HG03064 (cell line): ENCODE measurements at regions not wholly inside any gene's neighbourhood (a gene's known extent, or its start where the extent isn't known, plus 50 kb on each side); places are given as distances from the start of the nearest gene placed in this dataset.
"Not testable (repeated sequence)": the region's sequence is repeated elsewhere in the genome, so short reads cannot be mapped to it uniquely, and the experiment has no call there.

Source experiments
- ATAC-seq: cut with Tn5 transposase; IDR thresholded peaks from one replicate; pipeline ENCODE4 v1.9.1; 2021; ENCODE audit warnings: low read depth; ENCODE audit not compliant: unreplicated experiment

DNA sequence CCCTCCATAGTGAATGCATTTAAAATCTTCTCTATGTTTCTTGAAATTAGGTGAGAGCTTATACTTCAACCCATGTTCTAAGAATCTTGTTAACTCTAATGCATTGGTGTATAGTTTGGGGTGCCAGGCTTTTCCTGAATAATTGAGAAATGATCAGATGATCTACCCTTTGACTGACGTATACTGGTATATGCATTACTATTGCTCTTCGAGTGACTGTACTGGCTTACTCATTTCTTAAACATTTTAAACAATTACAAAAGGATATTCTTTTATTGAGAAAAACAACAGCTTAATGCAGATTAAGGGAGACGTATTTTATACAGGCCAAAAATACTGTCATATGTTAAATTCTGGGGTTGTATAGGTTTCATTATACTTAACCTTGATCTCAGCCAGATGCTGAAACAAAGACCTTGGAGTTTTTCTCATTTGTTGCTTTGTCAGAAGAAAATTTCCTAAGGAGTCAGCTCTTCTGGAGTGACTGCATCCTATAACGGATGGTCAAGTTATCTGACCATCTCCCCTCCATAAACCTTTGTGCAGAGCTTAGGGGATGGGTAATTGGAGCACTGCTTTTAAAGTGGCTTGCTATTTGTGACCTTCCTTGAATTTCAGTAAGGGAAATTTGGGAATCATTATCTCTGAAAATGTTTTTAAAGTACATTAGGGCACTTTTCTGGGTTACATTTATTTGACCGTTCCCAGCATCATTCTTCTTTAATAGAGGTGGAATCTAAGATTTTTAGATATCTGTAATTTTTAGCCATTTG is 507.6 kb downstream of the PCNX1 start:
- ATAC-seq = no peak

DNA sequence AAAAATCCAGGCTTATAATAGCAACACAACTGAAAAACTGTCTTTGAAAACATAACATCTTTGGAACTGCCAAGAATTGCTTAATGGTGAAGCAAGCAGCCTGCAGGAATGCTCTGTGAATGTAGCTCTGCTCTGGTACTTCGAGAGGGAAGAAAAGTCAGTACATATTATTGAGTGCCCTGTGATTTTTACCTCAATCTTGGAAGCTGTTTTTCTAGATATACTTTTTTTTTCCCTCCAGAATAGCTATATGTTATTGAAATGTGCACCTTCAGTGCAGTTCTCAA is 508.1 kb downstream of the PCNX1 start:
- ATAC-seq = no peak

DNA sequence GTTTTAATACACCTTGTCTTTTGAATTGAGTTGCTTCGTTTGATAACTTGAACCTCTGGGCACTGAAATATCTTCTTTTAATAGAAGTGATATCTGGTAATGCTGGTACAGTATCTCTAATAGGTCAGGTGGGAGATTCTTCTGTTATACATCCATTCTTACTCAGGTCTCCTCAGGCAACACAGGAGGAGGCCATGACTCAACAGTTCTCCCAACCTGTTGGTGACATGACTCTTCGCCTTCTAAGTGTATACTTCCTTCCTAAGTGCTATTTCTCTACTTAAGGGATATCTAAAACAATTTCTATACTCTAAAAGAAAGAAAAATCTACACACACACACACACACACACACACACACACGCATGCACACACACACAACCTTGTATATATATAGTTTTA is 509.1 kb downstream of the PCNX1 start:
- no peak for ATAC-seq

DNA sequence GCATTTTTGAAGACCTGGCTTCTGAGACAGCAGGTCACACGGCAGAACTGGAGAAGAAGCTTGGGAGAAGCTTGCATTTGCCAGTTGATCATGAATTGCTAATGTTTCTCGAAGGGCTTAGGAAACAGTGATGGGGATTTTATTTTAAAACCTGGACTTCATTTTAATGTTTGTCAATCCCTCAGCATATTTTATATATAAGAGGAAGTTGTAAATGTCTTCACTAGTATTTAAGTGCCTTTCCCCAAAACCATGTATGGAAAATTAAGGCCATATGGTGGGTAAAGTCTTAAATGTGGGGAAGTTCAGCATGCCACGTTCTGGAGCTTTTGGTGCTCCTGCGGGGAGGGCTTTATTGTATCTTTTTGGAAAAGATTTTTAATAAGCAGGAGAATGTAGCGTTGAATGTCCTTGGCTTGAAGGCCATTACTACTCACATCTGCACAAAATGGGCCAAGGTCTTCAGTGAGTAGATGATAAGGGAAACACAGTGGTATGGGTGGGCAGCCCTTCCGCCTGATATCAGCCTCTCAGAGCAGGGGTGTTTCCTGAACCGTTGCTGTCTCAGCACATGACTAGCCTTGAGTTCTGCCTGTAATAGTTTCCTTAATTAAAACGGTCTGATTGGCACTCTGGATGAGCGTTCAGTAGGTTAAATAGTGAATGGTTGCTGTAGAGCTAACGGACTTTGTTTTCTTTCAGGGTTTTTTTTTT is 511.4 kb downstream of the PCNX1 start:
- no peak for ATAC-seq

DNA sequence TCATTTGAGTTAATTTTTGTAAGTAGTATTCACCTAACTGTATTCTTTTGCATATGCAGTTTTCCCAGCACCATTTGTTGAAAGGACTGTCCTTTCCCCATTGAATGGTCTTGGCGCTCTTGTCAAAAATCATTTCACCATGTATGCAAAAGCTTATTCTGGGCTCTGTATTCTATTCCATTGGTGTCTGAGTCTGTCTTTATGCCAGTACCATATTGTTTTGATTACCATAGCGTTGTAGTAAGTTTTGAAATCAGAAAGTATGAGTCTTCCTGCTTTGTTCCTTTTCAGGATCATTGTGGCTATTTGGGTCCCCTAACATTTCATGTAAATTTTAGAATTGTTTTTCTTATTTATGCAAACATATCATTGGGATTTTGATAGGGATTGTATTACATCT is 508.7 kb upstream of the RGS6 start:
- no peak for ATAC-seq

DNA sequence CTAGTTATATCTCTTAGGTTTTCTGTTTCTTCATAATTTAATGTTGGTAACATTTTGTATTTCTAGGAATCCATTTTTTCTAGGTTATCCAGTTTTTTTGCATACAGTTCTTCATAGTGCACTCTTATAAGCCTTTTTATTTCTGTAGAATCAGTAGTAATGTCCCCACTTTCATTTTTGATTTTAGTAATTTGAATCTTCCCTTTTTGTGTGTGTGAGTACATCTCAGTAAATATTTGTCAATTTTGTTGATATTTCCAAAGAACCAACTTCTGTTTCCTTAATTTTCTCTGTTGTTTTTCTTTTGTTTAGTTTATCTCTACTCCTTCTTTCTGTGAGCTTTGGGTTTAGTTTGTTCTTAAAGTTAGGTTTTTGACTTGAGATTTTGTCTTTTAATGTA is 507.3 kb upstream of the RGS6 start:
- ATAC-seq = no peak

DNA sequence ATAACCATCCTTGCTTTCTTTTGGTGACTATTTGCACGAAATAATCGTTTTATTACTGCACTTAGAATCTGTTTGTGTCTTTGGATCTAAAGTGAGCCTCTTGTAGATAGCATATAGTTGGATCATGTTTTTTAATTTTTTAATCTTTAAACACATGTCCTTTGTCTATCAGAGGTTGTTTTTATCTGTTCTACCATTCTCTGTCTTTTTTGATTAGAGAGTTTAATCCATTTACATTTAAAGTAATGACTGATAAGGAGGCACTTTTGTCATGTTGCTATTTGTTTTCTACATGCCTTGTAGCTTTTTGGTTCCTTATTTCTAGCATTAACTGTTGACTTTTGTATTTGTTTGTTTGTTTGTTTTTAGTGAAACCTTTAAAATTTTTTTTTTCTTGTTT is 506.2 kb upstream of the RGS6 start:
- no peak for ATAC-seq

DNA sequence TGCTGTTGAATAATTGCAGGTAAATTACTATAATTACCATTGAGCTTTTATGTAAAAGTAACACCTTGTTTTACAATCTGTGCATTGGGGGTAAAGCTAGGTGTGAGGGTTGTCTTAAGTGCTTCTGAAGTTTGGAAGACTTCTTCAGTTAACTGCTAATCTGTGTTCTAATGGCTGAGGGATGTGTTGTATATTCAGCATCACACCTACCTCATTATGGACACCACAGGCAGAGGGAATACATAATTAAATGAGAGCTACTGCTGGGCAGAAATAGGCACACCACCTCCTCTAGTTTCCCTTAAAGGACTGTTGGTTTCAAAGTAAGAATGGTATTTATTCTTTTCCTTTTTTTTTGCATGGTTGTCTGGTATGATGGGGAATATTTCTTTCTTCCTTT is 502.3 kb upstream of the RGS6 start:
- ATAC-seq = no peak

DNA sequence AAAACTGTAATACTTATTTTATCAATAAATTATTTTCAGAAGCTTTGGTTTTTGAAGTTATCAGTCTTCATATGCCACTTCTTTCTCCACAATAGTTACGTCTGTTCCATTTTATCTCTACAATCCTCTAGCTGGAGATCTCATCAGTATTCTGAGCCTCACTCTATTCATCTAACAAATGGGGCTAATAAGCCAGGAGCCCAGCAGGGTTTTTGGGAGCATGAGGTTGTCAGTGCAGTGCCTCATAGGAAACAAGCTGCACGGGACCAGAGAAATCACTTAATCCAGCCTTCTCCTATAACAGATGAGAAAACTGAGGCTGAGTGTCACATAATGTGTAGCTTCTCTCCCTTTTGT is 501.9 kb upstream of the RGS6 start:
- ATAC-seq = no peak

DNA sequence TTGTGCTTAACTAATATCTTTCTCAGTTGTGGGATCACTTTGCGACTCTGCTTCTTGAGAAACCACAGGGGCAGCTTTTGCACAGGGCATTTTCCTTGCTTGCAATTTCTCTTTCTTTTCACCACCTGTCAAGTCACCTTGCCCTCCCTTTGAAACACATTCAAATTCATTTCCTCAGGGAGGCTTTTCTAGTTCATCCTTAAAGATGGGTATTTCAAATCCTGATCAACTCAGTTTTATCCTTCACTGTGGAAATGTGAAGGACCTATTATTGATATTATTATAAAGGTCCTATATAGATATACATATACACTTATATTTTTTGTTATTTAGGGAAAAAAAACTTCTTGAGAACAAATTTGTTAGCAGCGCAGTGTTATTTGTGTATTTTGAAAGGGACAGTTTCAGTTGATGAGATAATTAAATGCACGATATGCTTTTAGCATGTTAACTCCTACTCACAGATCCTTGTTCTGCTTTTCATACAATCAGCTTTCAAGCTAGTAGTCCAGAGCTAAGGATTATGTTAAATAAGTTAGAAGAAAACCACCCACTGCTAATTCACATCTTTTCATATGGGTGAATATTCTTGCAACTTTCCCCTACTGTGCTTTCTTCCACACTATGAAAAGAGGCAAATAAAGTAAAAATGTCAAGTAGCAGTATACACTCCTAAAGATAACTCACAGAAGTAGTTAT is 501.4 kb upstream of the RGS6 start:
- no peak for ATAC-seq

DNA sequence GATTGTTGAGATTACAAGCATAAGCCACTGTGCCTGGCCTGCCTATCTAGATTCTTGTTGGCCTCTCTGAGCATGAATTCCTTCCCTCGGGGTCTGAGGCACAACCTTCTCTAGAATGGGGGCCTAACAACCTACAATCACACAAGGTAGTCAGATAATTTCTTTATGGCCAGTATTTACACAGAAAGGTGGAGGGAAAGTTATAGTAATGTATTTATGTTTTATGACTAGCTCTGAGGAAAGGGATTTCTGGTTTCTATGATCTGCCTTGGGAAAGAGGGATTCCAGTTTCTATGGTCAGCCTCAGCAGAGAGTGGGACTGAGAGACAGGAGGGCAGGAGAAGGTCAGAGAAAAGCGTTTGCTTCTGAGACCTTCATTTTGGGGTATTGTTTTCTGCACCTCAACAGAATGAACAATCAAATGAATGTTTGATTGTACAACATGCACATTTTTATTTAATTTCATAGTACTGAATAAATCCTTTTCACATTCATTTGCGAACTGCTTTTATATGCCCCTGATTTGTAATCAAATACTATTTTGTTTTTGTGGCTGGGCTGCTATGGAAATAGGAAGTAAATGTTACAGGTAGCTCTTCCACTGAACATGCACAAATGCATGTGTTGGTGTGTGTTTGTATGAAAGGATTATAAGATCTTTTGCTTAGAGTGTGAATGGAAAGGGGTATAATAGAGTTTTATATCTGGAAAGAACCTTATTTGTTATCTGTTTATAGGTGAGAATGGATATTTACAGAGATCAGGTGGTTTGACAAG is 499.7 kb upstream of the RGS6 start:
- ATAC-seq = no peak

DNA sequence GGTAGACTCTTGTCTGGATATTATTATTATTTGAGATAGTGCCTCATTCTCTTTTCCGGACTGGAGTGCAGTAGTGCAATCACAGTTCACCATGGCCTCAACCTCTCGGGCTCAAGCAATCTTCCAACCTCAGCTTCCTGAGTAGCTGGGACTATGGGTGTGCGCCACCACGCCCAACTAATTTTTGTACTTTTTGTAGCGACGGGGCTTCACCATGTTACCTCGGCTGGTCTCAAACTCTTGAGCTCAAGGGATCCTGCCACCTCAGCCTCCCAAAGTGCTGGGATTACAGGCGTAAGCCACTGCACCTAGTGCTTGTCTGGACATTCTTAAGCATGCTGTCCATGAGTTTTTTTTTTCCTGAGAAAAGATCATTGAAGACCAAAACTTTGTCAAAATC is 498.9 kb upstream of the RGS6 start:
- ATAC-seq = no peak

DNA sequence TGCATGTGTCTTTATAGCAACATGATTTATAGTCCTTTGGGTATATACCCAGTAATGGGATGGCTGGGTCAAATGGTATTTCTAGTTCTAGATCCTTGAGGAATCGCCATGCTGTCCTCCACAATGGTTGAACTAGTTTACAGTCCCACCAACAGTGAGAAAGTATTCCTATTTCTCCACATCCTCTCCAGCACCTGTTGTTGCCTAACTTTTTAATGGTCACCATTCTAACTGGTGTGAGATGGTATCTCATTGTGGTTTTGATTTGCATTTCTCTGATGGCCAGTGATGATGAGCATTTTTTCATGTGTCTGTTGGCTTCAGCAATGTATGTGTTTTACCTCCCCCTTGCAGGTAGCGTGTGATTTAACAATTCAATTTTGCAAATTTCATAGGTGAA is 496.6 kb upstream of the RGS6 start:
- not testable (repeated sequence) for ATAC-seq

DNA sequence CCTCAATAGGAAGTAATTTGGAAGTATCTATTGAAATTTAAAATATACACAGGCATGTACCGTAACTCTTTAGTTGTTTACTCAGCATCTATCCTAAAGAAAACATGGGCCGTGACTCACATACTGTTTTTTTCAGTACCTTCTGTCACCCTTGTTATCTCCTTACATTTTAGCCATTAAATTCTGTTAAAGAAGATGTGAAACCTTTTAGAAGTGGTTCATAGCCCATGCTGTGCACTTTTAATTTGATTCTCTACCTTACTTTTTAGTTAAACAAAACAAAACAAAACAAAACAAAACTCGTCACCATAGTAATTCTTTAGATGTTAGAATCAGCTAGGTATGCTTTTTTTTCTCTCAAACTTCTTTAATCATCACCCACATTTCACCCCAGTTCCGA is 494.4 kb upstream of the RGS6 start:
- no peak for ATAC-seq

DNA sequence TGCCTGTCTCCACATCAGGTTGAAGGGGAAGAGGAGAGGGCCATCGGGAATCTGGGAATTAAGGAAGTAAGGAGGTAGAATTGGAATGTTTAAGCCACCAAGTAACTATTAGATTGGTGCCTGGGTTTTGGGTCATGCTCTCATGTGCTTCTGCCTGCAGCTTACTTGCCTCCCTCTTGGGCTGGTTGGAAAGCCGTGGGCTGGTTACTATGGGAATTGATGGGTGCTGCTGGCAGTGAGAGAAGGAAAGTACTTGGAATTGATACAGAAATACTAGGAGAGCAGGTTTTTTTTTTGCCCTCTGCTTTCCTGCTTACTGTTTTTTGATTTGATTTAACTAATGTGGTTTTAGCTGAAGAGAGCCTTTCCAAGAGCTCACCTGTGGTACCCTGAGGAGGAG is 493.5 kb upstream of the RGS6 start:
- ATAC-seq = no peak

DNA sequence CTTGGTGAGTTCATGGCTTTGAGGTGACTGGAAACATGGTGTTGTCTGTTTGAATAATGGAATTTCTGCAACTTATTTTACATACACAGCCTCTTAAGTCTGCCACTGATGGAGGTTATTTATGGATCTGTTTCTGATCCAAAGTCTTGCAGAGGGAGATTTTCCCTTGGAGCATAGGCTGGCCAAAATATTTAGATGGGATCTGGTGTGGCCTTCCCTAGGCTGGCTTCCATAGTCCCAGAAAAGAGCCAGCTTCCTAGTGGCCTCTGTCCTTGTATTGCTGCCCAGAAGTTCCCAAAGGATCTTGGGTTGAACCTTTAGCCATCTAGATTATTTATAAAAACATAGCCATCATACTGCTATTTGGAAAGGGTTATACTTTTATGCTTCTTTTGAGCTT is 491.1 kb upstream of the RGS6 start:
- no peak for ATAC-seq

DNA sequence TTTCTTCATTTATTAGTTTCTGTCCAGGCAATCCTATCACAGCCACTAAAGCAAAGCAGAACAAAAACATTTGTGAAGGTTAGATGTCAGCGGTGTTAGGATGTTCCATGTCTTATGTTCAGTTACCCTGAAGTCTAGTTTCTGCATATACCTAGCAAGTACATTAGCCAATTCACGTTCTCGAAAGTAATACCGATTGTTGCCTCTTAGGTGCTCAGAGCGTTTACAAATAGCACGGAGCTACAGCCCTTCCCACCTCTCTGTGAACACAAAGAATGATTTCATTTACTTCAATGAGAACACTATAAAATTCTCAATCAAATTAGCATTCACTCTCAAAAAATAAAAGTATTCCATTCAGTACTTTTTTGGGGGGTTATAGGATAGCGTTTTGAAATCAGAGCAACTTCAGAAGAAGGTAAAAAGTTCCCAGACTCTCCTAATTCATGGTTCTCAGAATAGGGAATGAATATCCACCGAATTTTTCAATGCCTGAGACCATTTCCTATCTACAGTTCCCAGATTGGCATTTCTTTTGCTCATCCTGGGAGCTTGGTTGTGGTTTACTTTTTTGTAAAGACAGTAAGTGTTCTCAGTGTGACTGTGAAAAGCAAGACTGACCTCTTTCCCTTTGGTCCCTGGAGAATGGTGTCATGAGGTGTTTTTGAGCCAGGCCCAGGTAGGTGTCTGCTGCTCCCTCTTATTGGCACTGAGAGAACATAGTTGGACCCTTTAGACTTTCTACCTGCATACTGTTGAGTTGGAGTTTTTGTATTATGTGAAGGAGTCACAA is 488.0 kb upstream of the RGS6 start:
- no peak for ATAC-seq

DNA sequence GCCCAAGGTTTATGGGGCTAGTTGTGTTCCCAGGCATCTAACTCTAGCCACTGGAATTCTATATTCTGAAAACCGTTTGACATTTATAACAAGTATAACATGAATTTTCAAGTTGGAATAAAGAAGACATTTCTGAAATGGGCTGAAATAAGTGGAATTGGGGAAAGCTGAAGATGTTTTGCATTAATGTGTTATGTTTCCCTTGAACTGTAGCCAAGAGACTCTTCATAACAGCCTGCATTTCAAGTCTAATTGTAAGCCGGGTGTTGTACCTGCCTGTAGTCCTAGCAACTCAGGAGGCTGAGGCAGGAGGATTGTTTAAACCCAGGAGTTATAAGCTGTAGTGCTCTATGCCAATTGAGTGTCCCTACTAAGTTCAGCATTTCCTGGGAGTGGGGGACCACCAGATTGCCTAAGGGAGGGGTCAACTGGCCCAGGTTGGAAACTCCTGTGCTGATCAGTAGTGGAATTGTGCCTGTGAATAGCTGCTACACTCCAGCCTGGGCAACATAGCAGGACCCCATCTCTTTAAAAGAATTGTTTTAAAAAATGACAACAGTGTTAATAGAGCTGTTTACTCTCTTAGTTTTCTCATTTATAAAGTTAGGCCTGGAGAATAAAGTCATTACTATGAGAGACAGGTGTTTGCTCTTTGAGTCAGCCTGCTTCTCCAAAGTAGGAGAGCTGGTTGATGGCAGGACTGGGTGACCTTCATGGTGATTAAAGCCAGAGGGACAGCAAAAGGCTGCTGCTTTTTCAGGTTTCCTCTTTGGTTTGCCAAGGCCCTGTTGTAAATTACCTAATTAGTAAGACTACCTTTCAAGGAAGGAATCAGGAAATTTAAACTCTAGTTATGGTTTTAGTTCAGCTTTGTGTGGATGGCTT is 483.6 kb upstream of the RGS6 start:
- no peak for ATAC-seq

DNA sequence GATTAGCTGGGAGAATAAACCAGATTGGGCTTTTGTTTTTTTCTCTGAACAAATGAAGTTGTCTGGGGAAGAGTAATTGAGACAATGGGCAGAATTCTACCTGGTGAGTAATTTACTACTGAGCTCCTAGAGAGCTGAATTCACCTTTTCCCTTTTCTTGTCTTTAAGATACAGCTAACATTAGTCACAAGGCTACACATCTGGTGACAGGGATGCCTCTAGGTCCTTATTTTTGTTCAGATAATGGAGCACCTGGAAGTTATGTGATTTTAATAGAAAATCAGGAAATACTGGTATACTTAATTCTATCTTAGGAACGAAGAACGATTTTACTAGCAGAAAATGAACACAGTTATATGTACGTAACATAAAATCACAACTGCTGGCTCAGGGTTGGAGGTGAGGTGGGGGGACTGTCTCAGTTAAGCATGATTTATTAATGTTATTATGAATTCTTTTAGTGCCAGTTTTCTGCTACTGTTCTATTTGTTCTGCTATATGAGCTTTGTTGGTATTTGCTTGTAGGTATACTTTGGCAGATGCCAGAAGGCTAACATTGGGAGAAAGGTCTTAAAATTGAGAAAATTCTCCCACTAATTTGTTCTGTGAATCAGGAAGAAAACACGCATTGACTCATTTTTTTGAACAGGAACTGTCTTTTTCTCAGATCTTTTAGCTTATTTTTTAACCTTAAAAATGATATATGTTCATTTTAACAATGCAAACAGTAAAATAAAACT is 482.7 kb upstream of the RGS6 start:
- ATAC-seq = no peak
